GM12878 (cell line): ENCODE measurements at regions not wholly inside any gene's neighbourhood (a gene's known extent, or its start where the extent isn't known, plus 50 kb on each side); places are given as distances from the start of the nearest gene placed in this dataset.

Experiments
- BACH1 ChIP-seq: fragments of 450-650 bp; IDR thresholded peaks from 2 replicates; pipeline ENCODE4 v1.6.1; 2017; ENCODE audit warnings: mild to moderate bottlenecking, borderline replicate concordance
- CREB1 ChIP-seq: IDR thresholded peaks from 2 replicates; pipeline ENCODE4 v1.6.1; 2012; ENCODE audit warnings: low read depth, mild to moderate bottlenecking, inconsistent platforms
- EZH2 ChIP-seq: IDR thresholded peaks from 2 replicates; pipeline ENCODE4 v1.6.1; 2012; ENCODE audit warnings: low read depth, mild to moderate bottlenecking, control low read depth, inconsistent platforms, low read length, borderline replicate concordance; ENCODE audit not compliant: control insufficient read depth
- GABPA ChIP-seq: IDR thresholded peaks from 2 replicates; pipeline ENCODE4 v1.6.1; 2014; ENCODE audit warnings: antibody characterized with exemption, low read depth, mild to moderate bottlenecking, inconsistent platforms
- HDAC2 ChIP-seq: fragments of 200-600 bp; sonication (generic); IDR thresholded peaks from 2 replicates; pipeline ENCODE4 v1.6.1; 2017
- NR2C2 ChIP-seq: IDR thresholded peaks from 2 replicates; pipeline ENCODE4 v1.6.1; 2011; ENCODE audit warnings: borderline replicate concordance, low read depth; ENCODE audit not compliant: control insufficient read depth, insufficient read length
- SRF ChIP-seq, 2 experiments: IDR thresholded peaks; 2 replicates each; pipeline ENCODE4 v1.6.1; 2011; ENCODE audit warnings: low read depth in 2 of 2, low read length in 2 of 2, mild to moderate bottlenecking in 1 of 2, moderate library complexity in 1 of 2
- ZNF274 ChIP-seq: IDR thresholded peaks from one replicate; pipeline ENCODE4 v1.8.0; 2011; ENCODE audit not compliant: insufficient read length, insufficient read depth
- TF ChIP-seq, protein P1 (sequence below), 3 experiments: IDR thresholded peaks in 2 of 3; conservative IDR thresholded peaks in 1 of 3; 2 replicates each; pipeline ENCODE4 v1.5.1; 2011; ENCODE audit warnings: low read depth in 3 of 3, low read length in 3 of 3, mild to moderate bottlenecking in 3 of 3, control low read depth in 2 of 3, moderate library complexity in 2 of 3, inconsistent platforms in 1 of 3, mixed read lengths in 1 of 3; ENCODE audit not compliant: control insufficient read depth in 2 of 3, insufficient read depth in 1 of 3; ENCODE audit errors: extremely low read depth in 1 of 3
- TF ChIP-seq, protein P2 (sequence below): IDR thresholded peaks from 2 replicates; pipeline ENCODE4 v1.6.1; 2012; ENCODE audit warnings: mild to moderate bottlenecking, low read depth, low read length
- TF ChIP-seq, protein P3 (sequence below): IDR thresholded peaks from 2 replicates; pipeline ENCODE4 v1.6.1; 2012; ENCODE audit warnings: low read depth, low read length, improper control_type of control experiment

DNA sequence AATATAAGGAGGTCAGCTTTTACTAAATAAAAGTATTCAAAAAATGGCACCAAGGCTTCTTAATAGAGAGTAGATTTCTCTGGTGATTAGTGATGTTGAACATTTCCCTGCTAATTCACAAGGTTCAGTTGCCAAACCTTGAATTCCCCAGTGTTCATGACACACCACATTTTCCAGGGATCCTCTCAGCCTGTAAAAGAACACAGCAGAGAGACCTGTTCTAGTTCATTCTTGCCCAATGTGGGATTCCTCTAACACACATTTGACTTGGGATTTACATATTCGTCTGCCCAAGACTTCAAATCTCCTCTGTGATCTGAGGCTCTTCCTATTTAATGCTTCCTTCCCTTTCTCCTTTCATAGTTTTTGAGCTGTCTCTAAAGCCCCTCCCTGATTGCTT, 273.2 kb upstream of the CDH9 start:
- TF ChIP-seq BACH1 (no peak), CREB1 (no peak), NR2C2 (no peak), SRF (IDR thresholded peaks at IDR 0.05; ENCODE audit: low read depth in 2 of 2, low read length in 2 of 2) (no peak), HDAC2 (no peak), ZNF274 (no peak), EZH2 (no peak), GABPA (no peak)
- TF ChIP-seq, protein P1, sequence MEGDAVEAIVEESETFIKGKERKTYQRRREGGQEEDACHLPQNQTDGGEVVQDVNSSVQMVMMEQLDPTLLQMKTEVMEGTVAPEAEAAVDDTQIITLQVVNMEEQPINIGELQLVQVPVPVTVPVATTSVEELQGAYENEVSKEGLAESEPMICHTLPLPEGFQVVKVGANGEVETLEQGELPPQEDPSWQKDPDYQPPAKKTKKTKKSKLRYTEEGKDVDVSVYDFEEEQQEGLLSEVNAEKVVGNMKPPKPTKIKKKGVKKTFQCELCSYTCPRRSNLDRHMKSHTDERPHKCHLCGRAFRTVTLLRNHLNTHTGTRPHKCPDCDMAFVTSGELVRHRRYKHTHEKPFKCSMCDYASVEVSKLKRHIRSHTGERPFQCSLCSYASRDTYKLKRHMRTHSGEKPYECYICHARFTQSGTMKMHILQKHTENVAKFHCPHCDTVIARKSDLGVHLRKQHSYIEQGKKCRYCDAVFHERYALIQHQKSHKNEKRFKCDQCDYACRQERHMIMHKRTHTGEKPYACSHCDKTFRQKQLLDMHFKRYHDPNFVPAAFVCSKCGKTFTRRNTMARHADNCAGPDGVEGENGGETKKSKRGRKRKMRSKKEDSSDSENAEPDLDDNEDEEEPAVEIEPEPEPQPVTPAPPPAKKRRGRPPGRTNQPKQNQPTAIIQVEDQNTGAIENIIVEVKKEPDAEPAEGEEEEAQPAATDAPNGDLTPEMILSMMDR (IDR thresholded peaks at IDR 0.05 in 2 of 3, conservative IDR thresholded peaks at IDR 0.05 in 1 of 3; ENCODE audit: control insufficient read depth in 2 of 3, extremely low read depth in 1 of 3, insufficient read depth in 1 of 3, low read depth in 3 of 3, low read length in 3 of 3), result no peak
- TF ChIP-seq, protein P2, sequence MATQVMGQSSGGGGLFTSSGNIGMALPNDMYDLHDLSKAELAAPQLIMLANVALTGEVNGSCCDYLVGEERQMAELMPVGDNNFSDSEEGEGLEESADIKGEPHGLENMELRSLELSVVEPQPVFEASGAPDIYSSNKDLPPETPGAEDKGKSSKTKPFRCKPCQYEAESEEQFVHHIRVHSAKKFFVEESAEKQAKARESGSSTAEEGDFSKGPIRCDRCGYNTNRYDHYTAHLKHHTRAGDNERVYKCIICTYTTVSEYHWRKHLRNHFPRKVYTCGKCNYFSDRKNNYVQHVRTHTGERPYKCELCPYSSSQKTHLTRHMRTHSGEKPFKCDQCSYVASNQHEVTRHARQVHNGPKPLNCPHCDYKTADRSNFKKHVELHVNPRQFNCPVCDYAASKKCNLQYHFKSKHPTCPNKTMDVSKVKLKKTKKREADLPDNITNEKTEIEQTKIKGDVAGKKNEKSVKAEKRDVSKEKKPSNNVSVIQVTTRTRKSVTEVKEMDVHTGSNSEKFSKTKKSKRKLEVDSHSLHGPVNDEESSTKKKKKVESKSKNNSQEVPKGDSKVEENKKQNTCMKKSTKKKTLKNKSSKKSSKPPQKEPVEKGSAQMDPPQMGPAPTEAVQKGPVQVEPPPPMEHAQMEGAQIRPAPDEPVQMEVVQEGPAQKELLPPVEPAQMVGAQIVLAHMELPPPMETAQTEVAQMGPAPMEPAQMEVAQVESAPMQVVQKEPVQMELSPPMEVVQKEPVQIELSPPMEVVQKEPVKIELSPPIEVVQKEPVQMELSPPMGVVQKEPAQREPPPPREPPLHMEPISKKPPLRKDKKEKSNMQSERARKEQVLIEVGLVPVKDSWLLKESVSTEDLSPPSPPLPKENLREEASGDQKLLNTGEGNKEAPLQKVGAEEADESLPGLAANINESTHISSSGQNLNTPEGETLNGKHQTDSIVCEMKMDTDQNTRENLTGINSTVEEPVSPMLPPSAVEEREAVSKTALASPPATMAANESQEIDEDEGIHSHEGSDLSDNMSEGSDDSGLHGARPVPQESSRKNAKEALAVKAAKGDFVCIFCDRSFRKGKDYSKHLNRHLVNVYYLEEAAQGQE, result no peak
- TF ChIP-seq, protein P3, sequence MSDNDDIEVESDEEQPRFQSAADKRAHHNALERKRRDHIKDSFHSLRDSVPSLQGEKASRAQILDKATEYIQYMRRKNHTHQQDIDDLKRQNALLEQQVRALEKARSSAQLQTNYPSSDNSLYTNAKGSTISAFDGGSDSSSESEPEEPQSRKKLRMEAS, result no peak
